ENCODE measurements at regions not wholly inside any gene's neighbourhood (a gene's known extent, or its start where the extent isn't known, plus 50 kb on each side); places are given as distances from the start of the nearest gene placed in this dataset.
"Not testable (repeated sequence)": the region's sequence is repeated elsewhere in the genome, so short reads cannot be mapped to it uniquely, and the experiment has no call there.

DNA sequence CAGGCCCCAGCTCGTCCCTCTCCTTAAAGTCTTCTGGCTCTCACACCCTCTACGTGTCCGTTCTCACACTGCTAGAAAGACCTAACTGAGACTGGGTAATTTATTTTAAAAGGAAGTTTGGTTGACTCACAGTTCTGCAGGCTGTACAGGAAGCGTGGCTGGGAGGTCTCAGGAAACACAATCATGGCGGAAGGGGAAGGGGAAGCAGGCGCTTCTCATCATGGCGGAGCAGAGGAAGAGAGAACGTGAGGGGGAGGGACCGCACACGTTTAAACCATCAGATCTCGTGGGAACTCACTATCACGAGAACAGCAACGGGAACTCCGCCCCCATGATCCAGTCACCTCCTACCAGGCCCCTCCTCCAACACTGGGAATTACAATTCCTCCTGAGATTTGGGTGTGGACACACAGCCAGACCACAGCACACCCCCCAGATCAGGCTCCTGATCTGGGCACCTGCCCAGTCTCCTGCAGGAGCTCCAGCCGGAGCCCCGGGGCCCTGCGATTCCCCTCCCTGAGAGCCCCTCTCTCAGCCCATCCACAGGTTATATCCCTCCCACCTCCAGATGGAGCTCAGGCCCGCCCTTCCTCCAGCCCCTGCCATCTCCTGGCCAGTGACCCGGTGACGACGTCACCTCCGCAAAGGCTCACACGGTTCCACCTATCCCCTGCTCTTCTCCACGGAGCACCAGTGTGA is 170.2 kb downstream of the BRD1 start:
- peak; percentile 96 for DNase-seq
- Histone ChIP-seq H3K79me2 (ENCODE audit: low read length) (peaks cover 42% of the 10 kb centered on the region), H3K36me3 (ENCODE audit: insufficient read depth, low read length) (peaks cover 40% of the 10 kb centered on the region), H3K4me2 (ENCODE audit: low read depth, low read length, poor library complexity, severe bottlenecking) (peak overlapping the region; percentile 96), H3K27me3 (ENCODE audit: low read length) (no peaks in the 10 kb centered on the region), H3K4me3 (ENCODE audit: low read length) (peak overlapping the region; percentile 97), H3K27ac (ENCODE audit: low read length) (peak overlapping the region; percentile 89), H2AFZ (ENCODE audit: low read length) (peak overlapping the region; percentile 10; the same call in 1 of the 2 replicates), H4K20me1 (ENCODE audit: insufficient read depth, low read depth, low read length) (peaks cover 23% of the 10 kb centered on the region), H3K9ac (ENCODE audit: low read length) (peak overlapping the region; percentile 99), H3K9me3 (ENCODE audit: low read length) (no peaks in the 10 kb centered on the region), H3K4me1 (ENCODE audit: low read length) (peaks cover 31% of the 10 kb centered on the region), H3K9me2 (replicated peaks; ENCODE audit: insufficient read depth, low read length) (no peaks in the 10 kb centered on the region)

GRCh38 chr22:49656883-49657274 is 170.8 kb downstream of the BRD1 start:
- DNase-seq; H3K9me2 ChIP-seq (replicated peaks; ENCODE audit: insufficient read depth, low read length); H3K27me3 ChIP-seq (ENCODE audit: low read length); H3K9me3 ChIP-seq (ENCODE audit: low read length): not testable (repeated sequence)
- Histone ChIP-seq H3K79me2 (ENCODE audit: low read length) (peaks cover 48% of the 10 kb centered on the region), H3K36me3 (ENCODE audit: insufficient read depth, low read length) (peaks cover 46% of the 10 kb centered on the region), H3K4me2 (ENCODE audit: low read depth, low read length, poor library complexity, severe bottlenecking) (peak overlapping the region; percentile 96), H2AFZ (ENCODE audit: low read length) (0 out of 2 replicates have a peak overlapping the region, but pooled peaks have one; percentile 10), H4K20me1 (ENCODE audit: insufficient read depth, low read depth, low read length) (peaks cover 28% of the 10 kb centered on the region), H3K9ac (ENCODE audit: low read length) (peak overlapping the region; percentile 99), H3K4me1 (ENCODE audit: low read length) (peaks cover 30% of the 10 kb centered on the region), H3K27ac (ENCODE audit: low read length) (peak overlapping the region; percentile 89), H3K4me3 (ENCODE audit: low read length) (peak overlapping the region; percentile 97)

DNA sequence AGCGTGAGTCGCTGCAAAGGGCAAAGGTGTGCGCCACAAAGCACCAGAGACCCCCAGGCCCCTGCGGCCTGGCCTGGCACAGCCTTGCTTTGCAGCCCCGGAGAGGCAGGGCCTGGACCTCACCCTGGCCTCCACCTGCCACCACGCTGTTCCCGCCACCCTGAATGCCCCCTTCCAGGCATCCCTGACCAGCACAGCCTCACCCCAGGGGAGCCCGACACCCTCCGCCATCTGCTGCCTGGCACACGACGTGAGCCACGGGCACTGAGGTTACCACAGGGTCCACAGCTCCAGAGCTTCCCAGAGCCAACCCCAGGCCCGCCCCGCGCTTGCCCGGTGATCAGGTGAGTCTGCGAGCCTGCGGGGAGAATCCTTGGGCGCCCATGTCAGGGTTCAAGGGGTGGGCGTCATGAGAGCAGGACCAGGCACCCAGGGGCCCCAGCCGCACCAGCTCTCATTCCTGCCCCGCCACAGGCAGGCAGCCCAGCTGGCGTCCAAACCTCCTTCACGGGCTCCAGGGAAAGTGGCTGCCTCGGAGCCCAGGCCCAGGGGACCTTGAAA is 171.3 kb downstream of the BRD1 start:
- H3K79me2 ChIP-seq (ENCODE audit: low read length): peaks cover 53% of the 10 kb centered on the region
- no peaks in the 10 kb centered on the region for H3K9me3 ChIP-seq (ENCODE audit: low read length)
- H3K27ac ChIP-seq (ENCODE audit: low read length): peak overlapping the region; percentile 89
- DNase-seq: no peak
- no peaks in the 10 kb centered on the region for H3K27me3 ChIP-seq (ENCODE audit: low read length)
- peaks cover 24% of the 10 kb centered on the region for H3K4me1 ChIP-seq (ENCODE audit: low read length)
- H3K9me2 ChIP-seq (replicated peaks; ENCODE audit: insufficient read depth, low read length): no peaks in the 10 kb centered on the region
- H3K4me3 ChIP-seq (ENCODE audit: low read length): peak overlapping the region; percentile 97
- H4K20me1 ChIP-seq (ENCODE audit: insufficient read depth, low read depth, low read length): peaks cover 31% of the 10 kb centered on the region
- H2AFZ ChIP-seq (ENCODE audit: low read length): no peak overlapping the region
- peaks cover 49% of the 10 kb centered on the region for H3K36me3 ChIP-seq (ENCODE audit: insufficient read depth, low read length)
- H3K4me2 ChIP-seq (ENCODE audit: low read depth, low read length, poor library complexity, severe bottlenecking): peak overlapping the region; percentile 96
- peak overlapping the region; percentile 99 for H3K9ac ChIP-seq (ENCODE audit: low read length)

DNA sequence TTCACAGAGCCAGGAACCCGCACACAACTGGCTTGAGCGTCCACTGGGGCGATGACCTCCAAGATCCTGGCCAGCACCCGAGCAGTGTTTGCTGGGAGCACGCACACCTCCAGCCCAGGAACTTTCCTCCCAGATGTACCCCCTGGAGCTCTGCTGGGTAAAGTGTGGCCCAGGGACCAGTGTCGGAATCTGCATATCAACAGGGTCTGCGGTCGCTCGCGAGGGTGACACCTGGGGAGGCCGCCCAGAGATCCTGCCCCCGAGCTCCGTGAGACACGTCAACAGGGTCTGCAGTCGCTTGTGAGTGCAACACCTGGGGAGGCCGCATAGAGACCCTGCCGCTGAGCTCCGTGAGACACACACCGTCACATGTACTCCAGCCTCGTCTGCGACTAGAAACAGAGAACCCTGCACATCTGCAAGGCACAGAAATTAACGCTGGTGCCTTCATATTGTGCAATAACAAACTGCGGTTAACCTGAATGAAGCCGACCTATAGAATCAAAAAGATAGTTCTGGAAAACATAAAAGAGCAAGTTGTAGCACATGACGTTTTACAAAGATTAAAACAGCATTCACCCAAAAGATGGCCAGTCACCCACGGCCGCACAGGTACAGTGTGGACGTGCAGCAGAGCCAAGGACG is 172.4 kb downstream of the BRD1 start:
- Histone ChIP-seq H3K4me2 (ENCODE audit: low read depth, low read length, poor library complexity, severe bottlenecking) (peak overlapping the region; percentile 96), H3K79me2 (ENCODE audit: low read length) (peaks cover 64% of the 10 kb centered on the region), H3K4me3 (ENCODE audit: low read length) (peak overlapping the region; percentile 97)

DNA sequence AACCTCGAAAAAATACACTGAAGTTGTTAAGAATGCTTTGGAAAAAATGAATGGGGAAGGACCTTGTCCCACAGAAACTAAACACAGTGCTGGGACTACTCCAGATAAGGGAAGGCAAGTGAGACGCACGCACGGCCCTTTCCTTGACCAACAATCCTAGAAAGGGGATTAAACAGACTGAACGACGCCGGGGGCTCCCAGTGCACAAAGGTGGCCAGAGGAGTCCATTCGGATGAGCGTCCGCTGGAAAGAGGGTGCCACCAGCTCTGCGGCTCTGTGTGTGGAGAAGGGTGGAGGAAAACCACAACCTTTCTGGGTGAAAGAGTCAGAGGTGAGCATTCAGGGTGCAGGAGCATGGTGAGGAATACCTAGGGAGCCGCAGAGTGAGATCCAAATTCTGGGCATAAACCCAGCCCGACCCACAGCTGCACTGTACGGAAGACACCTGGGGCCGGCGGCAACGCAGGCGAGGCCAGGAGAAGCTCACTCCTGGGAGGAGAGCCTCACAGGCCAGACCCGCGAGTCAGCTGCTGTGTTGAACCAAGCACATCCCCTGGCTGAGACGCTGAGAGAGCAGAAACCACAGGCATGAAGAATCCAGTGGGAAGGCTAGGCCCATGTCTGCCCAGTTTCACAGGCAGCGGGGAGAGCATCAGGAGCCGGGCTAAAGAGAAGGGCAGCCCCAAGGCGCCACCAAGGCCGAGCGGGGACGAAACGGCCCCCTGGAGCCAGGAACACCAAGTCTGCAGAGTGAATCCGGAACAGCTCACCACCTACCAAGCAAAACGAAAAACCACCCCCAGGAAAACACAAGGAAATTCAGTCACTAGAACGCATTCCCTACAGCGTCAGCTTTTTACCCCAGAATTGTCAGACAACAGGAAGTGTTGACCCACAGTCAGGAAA is 177.1 kb downstream of the BRD1 start:
- Histone ChIP-seq H4K20me1 (ENCODE audit: insufficient read depth, low read depth, low read length) (peaks cover 78% of the 10 kb centered on the region), H3K36me3 (ENCODE audit: insufficient read depth, low read length) (peaks cover 54% of the 10 kb centered on the region), H3K4me2 (ENCODE audit: low read depth, low read length, poor library complexity, severe bottlenecking) (no peak overlapping the region), H3K9me2 (replicated peaks; ENCODE audit: insufficient read depth, low read length) (no peaks in the 10 kb centered on the region), H3K9ac (ENCODE audit: low read length) (no peak overlapping the region), H3K4me1 (ENCODE audit: low read length) (peaks cover 10% of the 10 kb centered on the region), H3K79me2 (ENCODE audit: low read length) (peaks cover 99% of the 10 kb centered on the region), H3K9me3 (ENCODE audit: low read length) (no peaks in the 10 kb centered on the region), H3K27me3 (ENCODE audit: low read length) (no peaks in the 10 kb centered on the region), H3K27ac (ENCODE audit: low read length) (no peak overlapping the region), H3K4me3 (ENCODE audit: low read length) (no peak overlapping the region), H2AFZ (ENCODE audit: low read length) (no peak overlapping the region)
- no peak for DNase-seq

More for the DNA sequence above, 172.4 kb downstream of the BRD1 start:
- H3K4me1 ChIP-seq (ENCODE audit: low read length): peaks cover 15% of the 10 kb centered on the region
- peaks cover 41% of the 10 kb centered on the region for H4K20me1 ChIP-seq (ENCODE audit: insufficient read depth, low read depth, low read length)
- peak overlapping the region; percentile 99 for H3K9ac ChIP-seq (ENCODE audit: low read length)
- no peak for DNase-seq
- no peak overlapping the region for H2AFZ ChIP-seq (ENCODE audit: low read length)
- H3K36me3 ChIP-seq (ENCODE audit: insufficient read depth, low read length): peaks cover 57% of the 10 kb centered on the region
- peak overlapping the region; percentile 89 for H3K27ac ChIP-seq (ENCODE audit: low read length)
- no peaks in the 10 kb centered on the region for H3K27me3 ChIP-seq (ENCODE audit: low read length)
- H3K9me3 ChIP-seq (ENCODE audit: low read length): no peaks in the 10 kb centered on the region
- H3K9me2 ChIP-seq (replicated peaks; ENCODE audit: insufficient read depth, low read length): no peaks in the 10 kb centered on the region

DNA sequence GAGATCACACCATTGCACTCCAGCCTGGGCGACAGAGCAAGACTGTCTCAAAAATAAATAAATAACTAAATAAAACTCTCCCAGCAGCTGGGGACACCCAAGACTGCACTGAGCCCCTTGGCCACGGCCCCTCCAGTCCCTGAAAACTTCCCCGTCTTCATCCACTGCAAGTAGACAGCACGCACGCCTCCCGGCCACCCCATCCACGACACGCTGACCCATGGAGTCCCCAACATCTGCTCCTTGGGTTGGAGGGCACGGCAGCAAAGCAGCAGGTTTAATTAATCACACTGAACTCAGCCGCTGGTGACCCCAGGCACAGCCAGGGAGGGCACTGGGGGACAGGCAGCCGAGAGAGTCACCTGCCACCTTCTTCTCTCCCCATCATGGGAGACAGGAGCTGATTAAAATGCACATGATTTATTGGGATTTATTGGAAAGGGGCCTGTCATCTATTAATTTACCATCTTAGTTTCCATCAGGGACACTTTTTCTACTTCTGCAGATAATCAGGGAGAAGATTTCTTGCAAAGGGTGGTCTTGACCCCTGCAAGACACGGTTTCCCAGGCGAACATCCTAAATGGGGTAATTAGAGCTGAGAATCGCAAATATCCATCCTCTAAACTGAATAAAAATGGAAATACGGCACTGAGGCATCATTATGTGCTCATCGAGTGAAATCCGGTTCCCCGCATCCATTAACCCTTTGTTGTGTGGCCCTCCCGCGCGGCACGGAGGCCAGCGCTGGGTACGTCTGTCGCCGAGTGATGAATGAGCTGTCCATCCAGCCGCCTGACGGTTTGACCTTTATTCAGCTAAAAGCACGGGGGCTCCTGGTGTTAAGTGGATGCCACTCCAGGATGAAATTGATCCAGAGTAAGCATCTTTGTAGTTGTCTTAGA is 178.3 kb downstream of the BRD1 start:
- H3K4me1 ChIP-seq (ENCODE audit: low read length): no peaks in the 10 kb centered on the region; the same call in 1 of the 2 replicates
- no peaks in the 10 kb centered on the region for H3K9me3 ChIP-seq (ENCODE audit: low read length)
- no peak overlapping the region for H3K27ac ChIP-seq (ENCODE audit: low read length)
- peaks cover 96% of the 10 kb centered on the region for H3K79me2 ChIP-seq (ENCODE audit: low read length)
- DNase-seq: no peak
- H3K9ac ChIP-seq (ENCODE audit: low read length): no peak overlapping the region
- H3K36me3 ChIP-seq (ENCODE audit: insufficient read depth, low read length): peaks cover 42% of the 10 kb centered on the region
- H3K9me2 ChIP-seq (replicated peaks; ENCODE audit: insufficient read depth, low read length): no peaks in the 10 kb centered on the region
- H2AFZ ChIP-seq (ENCODE audit: low read length): no peak overlapping the region
- H3K4me3 ChIP-seq (ENCODE audit: low read length): no peak overlapping the region
- H3K4me2 ChIP-seq (ENCODE audit: low read depth, low read length, poor library complexity, severe bottlenecking): no peak overlapping the region
- H4K20me1 ChIP-seq (ENCODE audit: insufficient read depth, low read depth, low read length): peaks cover 77% of the 10 kb centered on the region
- no peaks in the 10 kb centered on the region for H3K27me3 ChIP-seq (ENCODE audit: low read length)

- Histone ChIP-seq H3K4me3 (ENCODE audit: low read length) (no peak overlapping the region), H3K4me1 (ENCODE audit: low read length) (no peaks in the 10 kb centered on the region), H4K20me1 (ENCODE audit: insufficient read depth, low read depth, low read length) (peaks cover 83% of the 10 kb centered on the region), H3K36me3 (ENCODE audit: insufficient read depth, low read length) (peaks cover 28% of the 10 kb centered on the region), H2AFZ (ENCODE audit: low read length) (no peak overlapping the region), H3K4me2 (ENCODE audit: low read depth, low read length, poor library complexity, severe bottlenecking) (no peak overlapping the region), H3K79me2 (ENCODE audit: low read length) (peaks cover 96% of the 10 kb centered on the region), H3K9ac (ENCODE audit: low read length) (no peak overlapping the region), H3K9me3 (ENCODE audit: low read length) (no peaks in the 10 kb centered on the region), H3K27me3 (ENCODE audit: low read length) (no peaks in the 10 kb centered on the region), H3K9me2 (replicated peaks; ENCODE audit: insufficient read depth, low read length) (no peaks in the 10 kb centered on the region), H3K27ac (ENCODE audit: low read length) (no peak overlapping the region)
- DNase-seq: no peak
These were observed 179.6 kb downstream of the BRD1 start for GRCh38 chr22:49648053-49648452.

Data from Karpas-422 (cell line).